Panc1 (cell line): ENCODE measurements at regions not wholly inside any gene's neighbourhood (a gene's known extent, or its start where the extent isn't known, plus 50 kb on each side); places are given as distances from the start of the nearest gene placed in this dataset.

Experiments
- ATAC-seq: fragments of 200-7000 bp; cut with Tn5 transposase; 2 replicates; pipeline ENCODE4 v1.9.1; 2020; ENCODE audit warnings: mild to moderate bottlenecking, moderate library complexity
- BruUV-seq: library from RNA; stranded (reverse); fragments of 400-500 nt; replicated peaks from 2 replicates; lab custom pipeline; 2021; lab: Mats Ljungman, UMichigan
- CTCF ChIA-PET: fragments of 300-600 bp; sonication (Branson Sonifier 250); formaldehyde crosslinking; loops from one replicate; lab custom pipeline; 2022; ENCODE audit warnings: antibody characterized with exemption; lab: Charles Lee
- POLR2A ChIA-PET: fragments of 300-600 bp; sonication (Branson Sonifier 250); formaldehyde crosslinking; loops from one replicate; lab custom pipeline; 2022; ENCODE audit warnings: antibody characterized with exemption; lab: Charles Lee
- DNase-seq: peaks from one replicate; pipeline ENCODE4 v3.0.0-alpha.2; 2010; ENCODE audit warnings: low read depth, low spot score
- H3K27ac ChIP-seq: 2 replicates; pipeline ENCODE4 v1.5.1; 2011; ENCODE audit warnings: mild to moderate bottlenecking, low read length, inconsistent platforms
- H3K27me3 ChIP-seq: fragments of 200-500 bp; sonication (Bioruptor generic); 2 replicates; pipeline ENCODE4 v1.6.0; 2014; ENCODE audit warnings: low read length, inconsistent platforms; ENCODE audit not compliant: control insufficient read depth, insufficient read depth
- H3K36me3 ChIP-seq: fragments of 200-500 bp; sonication (Bioruptor generic); 2 replicates; pipeline ENCODE4 v1.5.1; 2014; ENCODE audit warnings: inconsistent platforms, mild to moderate bottlenecking, low read length, moderate library complexity; ENCODE audit not compliant: control insufficient read depth, insufficient read depth
- H3K4me1 ChIP-seq: 2 replicates; pipeline ENCODE4 v1.5.1; 2011; ENCODE audit warnings: inconsistent platforms, mild to moderate bottlenecking, low read length, moderate library complexity; ENCODE audit not compliant: control insufficient read depth, insufficient read depth
- H3K4me3 ChIP-seq, 2 experiments: 2 replicates each; pipeline ENCODE4 v1.5.1; 2011 to 2012; ENCODE audit warnings: low read depth in 2 of 2, low read length in 2 of 2, mild to moderate bottlenecking in 2 of 2, inconsistent platforms in 1 of 2, moderate library complexity in 1 of 2
- H3K9me3 ChIP-seq: fragments of 200-500 bp; sonication (Bioruptor generic); 2 replicates; pipeline ENCODE4 v1.5.1; 2014; ENCODE audit warnings: low read depth, mild to moderate bottlenecking, inconsistent platforms, low read length, moderate library complexity; ENCODE audit not compliant: control insufficient read depth, insufficient read depth
- CTCF ChIP-seq: fragments of 450-650 bp; IDR thresholded peaks from 2 replicates; pipeline ENCODE4 v1.5.1; 2017; ENCODE audit warnings: mild to moderate bottlenecking
- POLR2AphosphoS5 ChIP-seq: IDR thresholded peaks from 2 replicates; pipeline ENCODE4 v1.6.1; 2012; ENCODE audit warnings: mild to moderate bottlenecking, low read depth, low read length, moderate library complexity
- REST ChIP-seq, 2 experiments: IDR thresholded peaks; 2 replicates each; pipeline ENCODE4 v1.6.1; 2011 to 2012; ENCODE audit warnings: low read depth in 2 of 2, control low read depth in 1 of 2, low read length in 1 of 2, mild to moderate bottlenecking in 1 of 2, moderate library complexity in 1 of 2; ENCODE audit not compliant: insufficient read depth in 1 of 2
- SIN3A ChIP-seq: IDR thresholded peaks from 2 replicates; pipeline ENCODE4 v1.6.1; 2012; ENCODE audit warnings: low read depth, mild to moderate bottlenecking, low read length, moderate library complexity, borderline replicate concordance; ENCODE audit not compliant: insufficient read depth
- TCF7L2 ChIP-seq: IDR thresholded peaks from 2 replicates; pipeline ENCODE4 v1.6.1; 2011; ENCODE audit warnings: mild to moderate bottlenecking, low read depth, low read length, inconsistent platforms
- in situ Hi-C: cut with HindIII; loops from 2 replicates; pipeline ENCODE4 v1.10.0; 2016; ENCODE audit warnings: low sequenced_read_pairs, low pct_unique_long_range_greater_than_20kb
- intact Hi-C: fragments of 100-400 bp; cut with micrococcal nuclease; formaldehyde crosslinking; loops from one replicate; pipeline ENCODE4 v1.10.0; 2022; ENCODE audit not compliant: unreplicated experiment

- ChIA-PET POLR2A (no interaction called here), CTCF (no interaction called here)
- DNase-seq (no peak), ATAC-seq (no peak)
- no peaks in the 10 kb centered on the region for H3K4me1 ChIP-seq
- no peaks in the 10 kb centered on the region for H3K36me3 ChIP-seq
- no peak overlapping the region for H3K27ac ChIP-seq
- no peaks in the 10 kb centered on the region for H3K27me3 ChIP-seq
- intact Hi-C loops: no loop called here
- H3K9me3 ChIP-seq: no peaks in the 10 kb centered on the region
- H3K4me3 ChIP-seq: no peak overlapping the region
- TF ChIP-seq REST (IDR thresholded peaks at IDR 0.05; ENCODE audit: insufficient read depth in 1 of 2, low read depth in 2 of 2, low read length in 1 of 2) (no peak), POLR2AphosphoS5 (no peak), CTCF (no peak), SIN3A (no peak), TCF7L2 (no peak)
- no TSS peak for BruUV-seq
- in situ Hi-C loops: no loop called here
Measured at GRCh38 chr11:23284631-23285030, 424.4 kb upstream of the CCDC179 start.

GRCh38 chr11:23288003-23288783 lies 427.9 kb upstream of the CCDC179 start:
- Histone ChIP-seq H3K4me1 (no peaks in the 10 kb centered on the region), H3K36me3 (no peaks in the 10 kb centered on the region), H3K27ac (no peak overlapping the region), H3K4me3 (no peak overlapping the region), H3K9me3 (no peaks in the 10 kb centered on the region), H3K27me3 (no peaks in the 10 kb centered on the region)
- intact Hi-C loops: no loop called here
- POLR2A ChIA-PET: no interaction called here
- no TSS peak for BruUV-seq
- in situ Hi-C loops: no loop called here
- ATAC-seq: no peak
- CTCF ChIA-PET: no interaction called here
- TF ChIP-seq POLR2AphosphoS5 (no peak), TCF7L2 (no peak), REST (IDR thresholded peaks at IDR 0.05; ENCODE audit: insufficient read depth in 1 of 2, low read depth in 2 of 2, low read length in 1 of 2) (no peak), CTCF (no peak), SIN3A (no peak)
- DNase-seq: no peak
